GM12891 (cell line): ENCODE measurements at regions not wholly inside any gene's neighbourhood (a gene's known extent, or its start where the extent isn't known, plus 50 kb on each side); places are given as distances from the start of the nearest gene placed in this dataset.

ENCODE experiments used
- PAX5 ChIP-seq: IDR thresholded peaks from 2 replicates; pipeline ENCODE4 v1.6.1; 2011; ENCODE audit warnings: low read length, moderate library complexity, mild to moderate bottlenecking; ENCODE audit not compliant: insufficient read depth, severe bottlenecking
- POLR2A ChIP-seq: IDR thresholded peaks from 2 replicates; pipeline ENCODE4 v1.6.1; 2011; ENCODE audit warnings: low read depth, low read length, control low read depth
- POLR2AphosphoS5 ChIP-seq: IDR thresholded peaks from 2 replicates; pipeline ENCODE4 v1.6.1; 2011; ENCODE audit warnings: low read depth, low read length, control low read depth
- SPI1 ChIP-seq: IDR thresholded peaks from 2 replicates; pipeline ENCODE4 v1.6.1; 2011; ENCODE audit warnings: low read depth, low read length, control low read depth
- TAF1 ChIP-seq: IDR thresholded peaks from 2 replicates; pipeline ENCODE4 v1.6.1; 2011; ENCODE audit warnings: low read depth, low read length, control low read depth

DNA sequence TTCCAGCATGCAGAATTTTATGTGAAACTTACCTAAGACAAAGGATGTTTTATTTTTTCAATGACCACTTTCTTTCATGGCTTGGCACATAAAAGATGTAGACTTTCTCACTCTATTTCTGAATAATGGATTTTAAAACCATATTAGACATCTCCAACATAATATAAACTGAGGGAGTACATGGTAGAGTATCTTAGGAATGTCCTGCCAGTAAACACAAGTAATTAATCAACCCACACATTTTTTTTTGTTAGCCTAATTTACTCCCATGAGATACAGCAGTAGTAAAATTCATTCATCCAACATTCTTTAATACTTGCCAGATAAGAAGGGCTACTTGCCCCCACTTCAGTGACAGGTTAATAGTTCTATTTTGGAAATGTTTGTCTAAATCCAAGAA is 235.4 kb upstream of the ADAMTS5 start:
- TF ChIP-seq POLR2AphosphoS5 (no peak), POLR2A (no peak), TAF1 (no peak), PAX5 (no peak), SPI1 (no peak)
